Activated CD4-positive, alpha-beta T cell treated with anti-CD3 and anti-CD28 coated beads, Interleukin-2, Interleukin-6, amounts not matched to agents 100 ng/mL and 50 ng/mL, durations not matched to agents 16 hours and 8 hours (primary cell): ENCODE measurements at regions not wholly inside any gene's neighbourhood (a gene's known extent, or its start where the extent isn't known, plus 50 kb on each side); places are given as distances from the start of the nearest gene placed in this dataset.
"Not testable (repeated sequence)": the region's sequence is repeated elsewhere in the genome, so short reads cannot be mapped to it uniquely, and the experiment has no call there.

Experiments
- DNase-seq: peaks from one replicate; pipeline ENCODE4 v3.0.0-alpha.2; 2020

- DNase-seq = no peak
Measured at GRCh38 chr6:10174761-10175160, 240.1 kb downstream of the TFAP2A start.

- no peak for DNase-seq
Measured at GRCh38 chr6:10174056-10174455, 240.8 kb downstream of the TFAP2A start.

GRCh38 chr6:10171706-10172105, 243.2 kb downstream of the TFAP2A start:
- DNase-seq = not testable (repeated sequence)

DNA sequence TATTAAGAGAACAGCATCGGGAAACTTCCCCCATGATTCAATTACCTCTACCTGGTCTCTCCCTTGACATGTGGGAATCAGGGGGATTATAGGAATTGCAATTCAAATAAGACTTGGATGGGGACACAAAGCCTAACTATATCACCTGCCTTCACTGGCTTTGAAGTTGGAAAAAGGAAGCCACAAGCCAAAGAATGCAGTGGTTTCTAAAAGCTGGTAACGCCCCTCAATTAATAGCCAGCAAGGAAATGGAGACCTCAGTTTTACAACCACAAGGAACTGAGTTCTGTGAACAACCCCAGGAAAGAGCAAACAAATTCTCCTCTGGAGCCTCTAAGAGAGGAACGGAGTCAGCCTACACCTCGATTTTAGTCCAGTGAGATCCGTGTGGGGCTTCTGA, 244.1 kb downstream of the TFAP2A start:
- DNase-seq = no peak

GRCh38 chr6:10166031-10166430, 248.8 kb downstream of the TFAP2A start:
- DNase-seq = no peak

DNA sequence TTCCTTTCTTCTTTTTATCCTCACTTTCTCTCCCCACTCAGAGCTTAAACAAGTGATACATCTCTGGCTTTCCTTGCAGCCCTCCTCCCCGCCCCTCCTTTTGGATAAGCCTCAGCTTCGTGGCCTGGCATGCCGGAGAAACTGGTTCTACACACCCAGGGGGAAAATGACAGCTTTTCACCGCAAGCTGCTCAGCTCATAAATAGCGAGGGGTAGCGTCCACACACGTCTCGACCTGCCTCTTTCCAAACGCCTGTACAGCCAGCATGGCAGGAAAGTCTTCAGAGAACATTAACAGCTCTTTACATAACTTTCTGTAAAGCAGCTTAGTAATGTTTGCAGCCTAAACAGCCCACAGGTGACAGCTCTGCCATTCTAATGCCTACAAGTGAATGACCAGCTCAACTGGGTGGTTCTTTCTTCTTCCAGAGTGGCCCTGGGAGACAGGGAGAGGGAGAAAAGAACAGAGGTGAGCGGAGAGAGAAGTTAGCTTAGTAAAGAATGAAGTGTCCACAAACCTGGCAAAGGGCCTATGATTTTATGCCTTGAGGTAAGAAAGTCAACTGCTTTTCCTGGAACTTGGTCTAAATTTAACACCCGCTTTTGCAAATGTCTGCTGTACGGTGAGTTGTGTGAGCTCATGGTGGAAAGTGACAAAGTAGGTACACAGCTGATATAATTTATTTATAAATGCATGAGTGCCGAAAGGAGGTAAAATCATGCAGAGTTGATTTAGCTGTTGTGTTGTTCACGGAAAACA, 251.5 kb downstream of the TFAP2A start:
- DNase-seq = no peak

DNA sequence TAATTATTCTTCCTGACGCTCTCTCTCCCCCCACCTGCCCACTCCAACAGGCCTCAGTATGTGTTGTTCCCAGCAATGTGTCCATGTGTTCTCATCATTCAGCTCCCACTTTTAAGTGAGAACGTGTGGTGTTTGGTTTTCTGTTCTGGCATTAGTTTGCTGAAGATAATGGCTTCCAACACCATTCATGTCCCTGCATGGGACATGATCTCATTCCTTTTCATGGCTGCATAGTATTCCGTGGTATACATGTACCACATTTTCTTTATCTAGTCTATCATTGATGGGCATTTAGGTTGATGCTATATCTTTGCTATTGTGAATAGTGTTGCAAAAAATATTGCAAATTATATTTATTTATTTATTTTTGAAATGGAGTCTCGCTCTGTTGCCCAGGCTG, 258.0 kb downstream of the TFAP2A start:
- DNase-seq = no peak

- DNase-seq = no peak
Measured at GRCh38 chr6:10154251-10154650, 260.6 kb downstream of the TFAP2A start.

GRCh38 chr6:10151144-10151915, 263.5 kb downstream of the TFAP2A start:
- no peak for DNase-seq

DNA sequence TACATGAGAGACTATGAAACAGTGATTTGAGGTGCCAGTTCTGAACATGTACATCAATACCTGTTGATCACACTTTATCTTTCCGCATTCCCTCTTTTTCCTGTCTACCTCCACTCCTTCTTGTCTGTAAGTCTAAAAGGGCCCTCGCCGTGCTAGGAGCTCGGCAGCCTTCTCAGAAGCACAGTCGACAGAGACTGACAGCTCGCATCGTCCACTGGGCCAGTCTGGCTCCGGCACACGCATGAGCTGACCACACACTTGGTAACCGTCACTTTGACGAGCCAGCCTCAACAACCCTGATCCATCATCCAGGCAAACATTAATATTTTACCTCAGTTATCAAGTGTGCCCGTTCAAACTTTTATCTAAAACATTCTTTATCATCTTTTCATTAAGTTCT, 265.3 kb downstream of the TFAP2A start:
- no peak for DNase-seq

DNA sequence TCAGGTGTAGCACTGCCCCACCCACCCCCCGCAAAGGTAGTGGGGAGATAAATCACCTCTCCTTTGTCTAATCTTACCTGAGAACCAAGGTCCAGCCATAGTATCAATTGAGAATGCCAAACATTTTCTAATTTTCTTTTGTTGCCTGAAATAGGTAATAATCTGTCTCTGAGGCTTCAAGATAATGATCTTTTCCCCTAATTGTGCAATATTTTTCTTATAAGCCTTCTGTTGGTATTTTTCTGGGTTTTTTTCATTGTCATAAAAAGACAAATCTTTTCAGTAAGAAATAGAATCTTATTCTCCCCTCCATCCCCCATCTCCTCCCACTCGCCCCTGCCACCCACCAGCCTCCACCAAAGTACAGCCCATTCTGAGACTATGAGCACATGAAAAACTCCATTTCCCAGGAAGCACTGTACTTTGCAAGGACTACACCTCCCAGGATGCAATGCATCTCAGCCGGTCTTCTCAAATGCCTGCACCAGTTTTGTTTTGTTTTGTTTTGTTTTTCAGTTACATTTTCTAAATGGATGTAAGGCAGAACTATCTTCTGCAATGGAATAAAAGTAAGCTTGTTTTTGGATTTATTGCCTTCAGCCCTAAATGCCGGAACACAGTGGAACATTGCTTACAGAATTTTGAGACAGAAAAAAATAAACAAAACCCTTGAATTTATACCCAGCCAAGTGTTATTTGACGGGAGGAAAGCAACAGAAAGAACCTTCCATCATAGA, 268.0 kb downstream of the TFAP2A start:
- DNase-seq = peak; percentile 34

- no peak for DNase-seq
Measured at GRCh38 chr6:10144772-10145171, 270.1 kb downstream of the TFAP2A start.

- DNase-seq = no peak
Measured at GRCh38 chr6:10141746-10142443, 273.0 kb downstream of the TFAP2A start.

DNA sequence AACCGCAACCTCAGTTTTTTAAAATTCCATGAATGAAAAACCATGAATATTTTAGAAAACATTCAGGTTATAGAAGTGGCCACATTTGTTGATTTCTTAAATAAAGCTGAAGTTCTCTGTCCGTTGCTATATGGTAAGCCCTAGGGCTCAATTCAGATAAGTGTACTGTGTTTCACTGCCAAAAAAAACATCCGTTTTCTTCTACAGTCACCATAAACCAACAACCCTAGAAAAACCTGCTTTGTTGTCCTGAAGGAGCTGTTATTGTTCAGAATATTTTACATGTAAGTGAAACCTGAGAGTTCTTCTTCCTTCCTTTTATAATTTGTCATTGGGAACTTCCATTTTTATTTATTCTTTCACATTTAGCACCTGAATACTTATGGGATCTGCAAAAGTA, 274.1 kb downstream of the TFAP2A start:
- DNase-seq = no peak

GRCh38 chr6:10140136-10140535, 274.7 kb downstream of the TFAP2A start:
- no peak for DNase-seq

DNA sequence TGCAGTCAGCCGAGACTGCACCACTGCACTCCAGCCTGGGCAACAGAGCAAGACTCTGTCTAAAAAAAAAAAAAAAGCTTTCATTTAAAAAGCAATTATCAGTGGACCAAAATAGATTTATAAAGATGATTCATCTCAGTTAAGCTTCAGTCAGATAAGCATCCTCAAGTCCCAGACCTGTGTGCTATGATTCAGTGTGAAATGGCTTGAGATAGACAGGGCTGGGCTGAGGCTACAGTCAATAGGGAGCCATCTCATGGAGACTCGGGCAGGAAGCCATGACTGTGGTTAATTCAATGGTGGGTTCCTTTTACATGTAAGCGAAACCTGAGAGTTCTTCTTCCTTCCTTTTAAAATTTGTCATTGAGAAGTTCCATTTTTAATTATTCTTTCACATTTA, 276.0 kb downstream of the TFAP2A start:
- no peak for DNase-seq

DNA sequence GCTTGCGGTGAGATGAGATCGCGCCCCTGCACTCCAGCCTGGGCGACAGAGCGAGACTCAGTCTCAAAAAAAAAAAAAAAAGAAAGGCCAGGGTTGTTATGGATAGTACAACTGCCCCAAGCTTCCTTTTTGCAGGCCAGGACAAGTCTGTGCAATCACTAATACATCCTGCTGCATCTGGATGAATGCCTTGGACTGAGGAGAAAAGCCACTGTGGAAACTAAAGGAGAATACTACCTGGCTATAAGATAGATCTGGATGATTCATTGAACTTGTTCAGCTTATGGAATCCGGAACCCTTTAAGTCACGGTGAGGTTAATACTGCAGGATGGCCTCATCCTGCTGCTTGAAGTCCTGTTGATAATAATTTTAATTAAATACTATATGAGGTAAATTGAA, 278.2 kb downstream of the TFAP2A start:
- DNase-seq = no peak

- not testable (repeated sequence) for DNase-seq
Measured at GRCh38 chr6:10134185-10134584, 280.7 kb downstream of the TFAP2A start.

DNA sequence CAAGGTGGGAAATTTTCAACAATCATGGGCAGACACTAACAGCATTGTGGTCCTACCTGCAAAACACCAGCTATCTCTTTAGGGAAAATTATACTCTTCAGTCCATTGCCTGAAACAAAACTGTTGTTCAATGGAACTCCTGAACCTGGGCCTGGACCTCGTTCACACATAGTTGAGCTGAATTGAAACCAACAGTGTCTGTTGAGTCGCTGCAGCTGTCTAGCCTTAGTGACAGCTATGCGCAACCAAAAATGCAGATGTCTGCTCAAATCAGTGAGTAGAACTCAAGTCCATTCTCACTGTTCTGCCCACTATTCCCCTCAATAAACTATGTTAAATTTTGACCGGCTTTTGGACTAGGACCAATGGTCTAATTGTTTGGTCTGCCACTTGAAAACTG, 286.2 kb downstream of the TFAP2A start:
- no peak for DNase-seq

DNA sequence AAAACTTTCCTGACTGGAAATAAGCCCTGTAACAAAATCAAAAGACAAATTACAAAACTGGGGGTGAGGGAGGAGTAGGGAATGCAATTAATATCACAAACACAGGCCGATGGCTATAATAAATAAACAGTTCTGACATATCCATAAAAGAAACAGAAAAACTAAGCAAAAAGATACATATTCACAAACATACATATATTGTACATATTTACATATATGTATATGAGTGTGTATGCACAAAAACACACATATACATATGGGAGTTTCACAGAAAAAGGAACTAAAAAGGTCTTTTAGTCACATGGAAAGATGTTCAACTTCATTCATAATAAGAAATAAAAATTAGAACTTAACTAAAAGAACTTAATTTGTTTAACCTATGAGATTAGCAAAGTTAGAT, 292.7 kb downstream of the TFAP2A start:
- DNase-seq = no peak

DNA sequence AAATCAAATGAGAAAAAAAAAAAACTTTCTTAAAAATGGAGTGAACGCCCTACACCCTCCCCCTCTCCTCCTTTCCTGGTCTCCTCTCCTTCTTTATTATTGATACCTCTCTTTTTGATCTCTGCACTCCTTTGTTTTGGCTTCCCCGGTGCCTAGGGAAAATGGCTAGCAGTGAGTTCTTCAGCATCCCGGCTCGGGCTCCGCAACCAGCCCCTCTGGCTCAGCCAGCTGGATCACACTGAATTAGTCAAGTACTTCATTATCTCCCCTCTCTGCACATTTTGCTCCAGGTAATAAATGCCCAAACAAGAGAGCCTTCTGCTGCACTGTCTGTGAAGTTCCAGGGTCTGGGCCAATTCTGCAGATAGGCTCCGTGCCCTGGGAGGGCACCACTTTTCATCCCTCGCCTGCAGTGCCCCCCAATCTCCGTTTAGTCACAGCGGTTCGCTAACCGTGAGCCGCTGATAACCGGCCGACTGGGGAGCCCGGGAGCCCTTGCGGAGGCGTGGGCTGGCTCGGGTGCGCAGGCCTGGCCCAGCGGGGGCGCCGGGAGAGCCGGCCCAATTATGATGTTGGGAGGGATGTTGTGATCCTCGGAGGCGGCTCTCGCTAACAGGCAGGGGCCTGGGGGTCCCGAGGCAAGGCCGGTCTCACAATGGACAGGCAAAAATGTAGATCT, 301.9 kb downstream of the TFAP2A start:
- DNase-seq = no peak

DNA sequence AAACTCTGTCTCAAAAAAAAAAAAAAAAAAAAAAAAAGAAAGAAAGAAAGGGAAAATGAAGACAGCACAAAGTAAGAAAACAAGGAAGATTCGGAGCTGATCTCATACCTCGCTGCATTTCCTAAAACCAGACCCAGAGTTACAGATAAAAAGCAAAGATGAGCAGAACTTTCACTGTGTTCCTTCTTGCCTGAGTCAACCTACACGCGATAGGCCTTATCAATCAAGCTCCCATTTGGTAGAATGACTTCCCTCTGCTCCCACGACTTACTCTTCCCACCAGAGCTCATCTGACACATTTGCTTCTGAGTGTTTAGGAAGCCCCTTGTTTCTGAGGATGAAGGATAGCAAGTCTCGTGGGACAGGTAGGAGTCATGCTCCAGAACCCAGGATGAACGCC, 302.9 kb downstream of the TFAP2A start:
- DNase-seq = no peak
